ENCODE measurements at regions not wholly inside any gene's neighbourhood (a gene's known extent, or its start where the extent isn't known, plus 50 kb on each side); places are given as distances from the start of the nearest gene placed in this dataset.

DNA sequence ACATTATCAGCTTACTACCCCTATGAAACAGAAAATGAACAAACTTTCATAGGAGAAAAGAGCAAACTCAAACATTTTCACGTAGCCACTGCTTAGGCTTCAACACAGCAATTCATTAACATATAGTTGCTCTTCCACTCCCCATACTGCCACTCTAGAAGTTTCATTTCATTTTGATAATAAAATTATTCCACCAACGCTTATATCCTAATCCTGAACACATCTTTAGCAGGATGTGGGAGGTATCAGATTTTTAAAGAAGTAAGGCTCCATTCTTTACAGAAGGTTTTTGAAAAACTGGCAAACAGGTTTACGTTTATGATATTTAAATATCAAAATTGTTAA lies 77.5 kb upstream of the ANK3 start:
- DNase-seq (ENCODE audit: low spot score), result no peak

DNA sequence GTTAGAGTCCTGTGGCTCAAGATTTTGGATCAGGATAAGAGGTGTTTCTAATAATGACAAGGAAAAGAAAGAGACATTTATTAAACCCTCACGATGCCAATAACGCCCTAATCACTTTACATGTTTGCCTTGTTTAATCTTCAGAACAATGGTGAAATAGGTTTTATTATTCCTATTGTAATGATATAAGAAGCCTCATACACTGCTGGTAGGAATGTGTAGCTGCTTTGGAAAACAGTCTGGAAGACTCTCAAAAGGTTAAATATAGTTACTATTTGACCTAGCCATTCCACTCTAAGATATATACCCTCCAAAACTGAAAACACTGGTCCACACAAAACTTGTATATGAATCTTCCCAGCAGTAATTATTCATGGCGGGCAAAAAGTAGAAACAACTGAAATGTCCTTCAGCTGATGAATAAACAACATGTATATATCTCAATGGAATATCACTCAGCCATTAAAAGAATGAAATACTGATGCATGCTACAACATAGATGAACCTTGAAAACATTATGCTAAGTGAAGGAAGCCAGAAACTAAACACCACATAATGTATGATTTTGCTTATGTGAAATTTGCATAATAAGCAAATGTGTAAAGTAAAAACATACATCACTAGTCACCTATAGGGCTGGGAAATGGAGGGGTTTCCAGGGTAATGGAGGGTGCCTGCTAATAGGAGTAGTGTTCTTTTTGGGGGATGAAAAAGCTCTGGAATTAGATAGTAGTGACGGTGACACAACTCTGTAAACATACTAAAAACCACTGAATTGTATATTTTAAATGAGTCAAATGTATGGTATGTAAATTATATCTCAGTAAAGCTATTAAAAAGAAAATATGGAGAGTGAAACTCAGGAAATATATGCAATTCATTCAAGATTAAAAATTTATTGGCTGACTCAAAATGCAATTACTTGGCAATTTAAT lies 76.9 kb upstream of the ANK3 start:
- DNase-seq (ENCODE audit: low spot score), result no peak

DNA sequence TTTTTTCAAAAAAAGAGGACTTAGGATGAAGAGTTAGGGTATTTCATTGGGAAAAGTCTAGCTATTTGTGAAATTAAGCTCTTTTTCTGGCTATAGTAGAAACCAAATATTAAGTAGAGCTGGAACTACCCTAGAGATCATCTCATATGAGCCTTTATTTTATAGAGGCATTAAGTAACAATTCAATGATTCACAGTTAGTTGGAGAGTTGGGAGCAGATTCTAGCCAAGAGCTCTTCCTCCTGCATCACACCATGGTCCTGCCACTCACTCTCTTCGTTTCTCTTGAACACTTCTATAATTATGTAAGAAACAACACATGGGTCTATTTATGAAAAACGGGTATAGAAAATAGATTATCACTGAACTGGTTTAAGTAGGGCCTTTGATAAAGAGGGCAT lies 76.1 kb upstream of the ANK3 start:
- DNase-seq (ENCODE audit: low spot score), result no peak

DNA sequence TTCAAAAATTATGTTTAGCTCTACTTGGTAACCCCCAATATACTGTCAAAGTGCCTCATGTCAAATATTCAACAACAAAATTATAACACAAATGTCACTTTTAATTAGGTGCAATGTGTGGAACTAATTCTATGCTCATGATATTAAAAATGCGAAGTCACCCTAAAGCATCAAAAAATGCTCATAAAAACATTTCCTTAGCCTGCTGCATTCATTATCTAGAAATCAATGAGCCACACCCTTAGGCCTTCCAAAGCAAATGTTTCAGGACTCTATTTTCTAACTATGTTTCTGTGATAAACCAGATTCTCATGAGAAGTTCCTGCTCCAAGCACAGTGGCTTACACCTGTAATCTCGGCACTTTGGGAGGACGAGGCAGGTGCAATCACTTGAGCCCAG lies 75.0 kb upstream of the ANK3 start:
- no peak for DNase-seq (ENCODE audit: low spot score)

DNA sequence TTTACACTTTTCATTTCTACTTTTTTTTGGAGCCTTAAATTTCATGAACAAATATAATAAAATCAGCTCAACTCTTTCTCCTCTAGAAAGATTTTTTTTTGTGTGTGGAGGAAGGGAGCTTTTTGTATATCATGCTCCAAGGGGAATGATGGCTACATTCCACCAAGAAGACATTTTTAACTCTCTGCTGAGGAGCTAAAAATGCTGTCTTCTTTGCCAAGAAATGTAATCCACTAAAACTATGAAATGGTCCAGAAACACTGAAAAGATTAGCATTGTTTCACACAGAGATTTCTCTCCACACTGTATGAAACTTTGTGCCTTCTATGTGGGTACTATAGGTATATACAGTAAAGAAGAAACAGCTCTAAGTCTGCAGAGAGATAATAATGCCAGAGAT lies 74.1 kb upstream of the ANK3 start:
- no peak for DNase-seq (ENCODE audit: low spot score)

DNA sequence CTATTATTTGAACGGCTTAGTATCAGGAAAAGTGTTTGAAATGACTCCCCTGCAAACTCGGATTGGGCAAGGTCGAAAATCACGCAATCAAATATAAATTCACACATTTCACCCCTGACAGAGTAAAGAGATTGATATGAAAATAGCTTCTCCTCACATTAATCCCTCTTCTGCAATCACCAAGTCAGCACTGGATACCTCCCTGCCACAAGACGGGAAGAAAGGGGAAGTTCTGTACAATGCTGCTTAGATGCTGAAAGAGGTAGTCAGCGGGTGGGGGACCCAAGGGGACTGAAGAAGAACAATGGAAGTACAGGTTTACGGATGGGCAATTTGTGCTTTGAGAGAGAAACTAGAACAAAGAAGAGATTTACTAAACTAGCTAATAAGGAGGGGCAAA lies 72.0 kb upstream of the ANK3 start:
- DNase-seq (ENCODE audit: low spot score), result no peak

DNA sequence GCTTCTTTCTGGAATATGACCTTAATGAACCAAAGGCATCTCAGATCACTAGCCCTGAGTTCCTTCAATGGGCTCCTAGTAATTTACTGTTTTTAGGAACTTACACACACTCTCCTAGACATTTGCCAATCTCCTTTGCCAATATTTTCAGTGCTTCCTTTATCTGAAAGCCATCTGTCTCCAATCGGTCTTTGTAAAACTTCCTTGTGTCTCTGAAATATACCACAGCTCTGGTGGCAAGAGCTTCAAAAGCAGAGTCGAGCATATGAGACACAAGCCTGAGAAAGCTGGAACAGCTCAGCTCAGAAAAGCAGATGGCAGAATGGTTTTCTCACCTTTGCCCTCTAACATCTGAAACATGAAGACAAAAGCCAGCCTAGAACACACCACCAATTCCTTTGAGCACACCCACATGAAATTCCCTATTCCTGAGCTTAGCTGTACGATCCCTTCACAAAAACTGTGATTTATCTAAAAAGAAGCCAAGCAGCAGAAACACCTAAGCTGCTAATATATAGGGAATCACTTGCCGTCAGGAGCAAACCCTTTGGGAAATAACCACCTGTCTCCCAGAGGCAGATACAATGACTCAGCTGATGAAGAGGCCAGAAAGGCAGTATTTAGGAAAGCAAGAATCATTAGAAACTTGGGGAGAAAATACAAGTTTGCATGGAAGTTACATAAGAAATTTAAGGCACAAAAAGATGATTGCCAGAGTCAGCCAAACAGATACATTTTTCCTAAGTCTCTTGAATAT lies 70.2 kb upstream of the ANK3 start:
- no peak for DNase-seq (ENCODE audit: low spot score)

DNA sequence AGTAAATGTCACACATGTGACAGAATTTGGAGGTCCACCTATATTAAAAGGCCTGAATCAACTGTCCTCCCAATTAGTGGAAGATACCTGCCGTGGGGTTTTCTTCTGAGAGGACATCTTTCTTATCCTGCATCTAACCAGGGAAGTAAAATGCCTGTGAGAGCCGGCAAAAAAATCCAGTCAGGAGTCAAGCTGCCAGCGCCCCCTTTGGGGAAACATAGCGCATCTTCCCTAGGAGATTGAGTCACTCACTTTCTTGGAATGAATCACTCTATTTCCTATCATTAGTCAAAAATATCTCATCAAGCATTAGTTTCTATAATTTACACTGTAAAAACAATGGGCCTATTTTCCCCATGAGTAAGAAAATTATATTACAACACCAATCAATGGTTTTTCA lies 66.4 kb upstream of the ANK3 start:
- no peak for DNase-seq (ENCODE audit: low spot score)

DNA sequence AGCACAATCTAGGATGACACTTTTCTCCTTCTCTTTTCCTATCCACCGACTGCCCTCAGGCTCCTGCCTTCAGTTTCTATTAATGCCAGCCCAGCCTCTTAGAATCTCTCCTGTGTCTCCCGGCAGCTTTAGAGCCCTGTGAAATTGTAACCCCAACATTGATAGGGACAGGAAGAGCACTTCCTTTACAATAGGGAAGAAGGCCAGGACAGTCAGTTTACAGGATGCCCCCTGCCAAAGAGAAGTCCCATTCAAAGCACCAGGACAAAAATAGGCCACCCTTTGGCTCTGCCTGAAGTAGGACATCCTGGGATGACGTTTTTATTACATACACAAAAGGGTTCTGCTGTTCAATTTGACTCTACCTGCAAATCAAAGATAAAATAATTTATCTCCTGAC lies 64.7 kb upstream of the ANK3 start:
- DNase-seq (ENCODE audit: low spot score), result no peak

DNA sequence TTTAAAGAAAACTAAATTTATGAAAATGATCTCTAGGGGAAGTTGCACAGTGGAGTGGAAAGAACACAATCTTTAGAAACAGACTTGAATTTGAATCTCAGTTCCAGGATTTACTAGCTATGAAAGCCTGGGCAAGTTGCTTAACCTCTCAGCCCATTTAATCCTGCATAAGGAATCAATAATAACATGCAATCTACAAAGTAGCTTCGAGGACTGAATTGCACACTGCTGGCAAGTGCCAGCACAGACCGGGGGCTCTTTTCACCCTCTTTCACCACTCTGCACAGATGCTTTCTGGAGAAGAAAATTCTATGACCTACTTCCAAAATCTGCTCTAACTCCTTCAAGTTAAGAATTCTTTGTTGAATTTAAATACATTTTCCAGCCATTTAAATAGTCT lies 63.4 kb upstream of the ANK3 start:
- DNase-seq (ENCODE audit: low spot score), result no peak

DNA sequence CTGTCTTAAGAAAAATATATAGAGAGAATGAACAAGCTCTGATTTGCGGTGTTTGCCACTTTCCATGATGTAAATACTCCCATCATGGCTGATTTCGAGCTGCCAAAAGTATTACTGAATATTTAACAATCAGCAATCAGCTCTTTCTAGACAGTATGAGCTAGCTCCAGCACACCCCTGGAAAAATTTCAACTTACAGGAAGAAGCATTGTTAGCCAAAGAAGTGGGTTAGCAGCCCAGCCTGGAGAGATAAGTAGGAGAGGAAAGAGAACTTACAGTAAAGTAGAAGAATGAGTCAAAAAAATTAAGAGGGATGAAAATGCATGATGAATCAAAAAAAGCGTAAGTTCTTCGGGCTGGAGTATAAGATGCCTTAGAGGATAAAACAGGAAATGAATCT lies 60.6 kb upstream of the ANK3 start:
- no peak for DNase-seq (ENCODE audit: low spot score)

DNA sequence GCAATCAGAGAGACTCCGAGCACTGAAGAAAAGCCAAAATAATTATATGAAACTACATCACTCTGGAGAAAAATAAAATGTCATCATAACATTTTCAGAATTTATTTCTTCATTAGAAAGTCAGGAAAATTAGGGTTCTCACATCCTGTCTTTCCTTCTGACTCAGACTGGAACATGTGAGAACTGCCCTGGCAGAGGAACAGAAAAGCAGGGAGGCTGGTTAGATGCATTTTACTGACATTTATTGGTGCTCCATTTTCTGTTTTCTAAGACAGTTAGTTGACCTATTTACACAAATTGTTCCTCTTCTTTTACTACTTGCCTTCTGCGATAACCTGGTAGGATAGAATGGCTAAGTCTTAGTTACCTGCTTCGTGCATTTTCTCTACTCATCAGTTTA lies 58.6 kb upstream of the ANK3 start:
- no peak for DNase-seq (ENCODE audit: low spot score)

DNA sequence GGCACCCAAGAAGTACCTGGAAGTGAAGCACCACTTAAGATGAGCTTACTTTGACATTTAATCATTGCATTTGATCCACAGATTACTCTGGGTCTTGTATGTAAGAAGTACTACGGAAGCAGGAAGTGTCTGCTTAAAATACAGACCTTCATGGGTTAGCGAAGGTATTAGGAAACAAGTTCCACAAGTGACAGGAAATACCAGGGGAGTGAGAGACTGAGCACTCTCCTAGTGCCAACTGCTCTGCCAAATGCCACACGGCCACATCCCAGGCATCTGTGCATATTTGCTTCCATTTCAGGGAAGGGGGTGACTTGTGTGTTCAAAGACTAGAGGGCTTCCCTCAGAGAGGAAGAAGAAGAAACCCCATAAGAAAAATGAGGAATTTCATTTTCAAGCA lies 57.2 kb upstream of the ANK3 start:
- peak; percentile 41 for DNase-seq (ENCODE audit: low spot score)

DNA sequence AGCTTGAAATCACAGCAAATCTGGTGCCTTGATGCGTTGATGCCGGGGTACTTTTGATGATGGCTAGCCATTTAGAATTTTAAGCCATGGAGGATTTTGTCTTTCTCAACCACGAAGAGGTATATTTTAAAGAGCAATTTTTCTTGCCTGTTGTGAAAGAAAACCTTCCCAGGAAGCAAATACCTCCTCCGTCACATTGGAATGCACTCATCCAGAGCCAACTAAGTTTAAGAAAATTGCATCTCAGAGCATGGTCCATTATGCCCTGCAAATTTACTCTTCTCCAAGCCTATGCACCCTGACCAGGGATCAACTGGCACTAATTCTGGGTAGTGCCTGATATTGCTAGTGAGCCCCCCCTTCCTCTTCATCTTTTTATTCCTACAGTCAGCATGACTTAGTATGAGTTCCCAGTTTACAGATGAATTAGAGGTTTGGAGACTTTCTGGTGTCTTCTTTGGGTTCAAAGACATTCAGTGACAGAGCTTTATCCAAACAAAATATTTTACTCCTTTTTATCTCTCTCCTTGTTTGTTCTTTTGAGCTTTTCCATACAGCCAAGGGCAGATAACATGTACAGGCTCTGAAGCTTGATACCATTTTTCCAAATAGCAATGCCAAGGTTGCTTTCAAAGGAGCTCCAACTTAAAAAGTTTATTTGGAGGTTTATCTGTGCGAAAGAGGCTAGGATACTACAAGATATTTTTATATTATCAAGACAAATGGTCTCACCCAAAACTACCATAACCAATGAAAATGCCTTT lies 56.6 kb upstream of the ANK3 start:
- DNase-seq (ENCODE audit: low spot score), result no peak

DNA sequence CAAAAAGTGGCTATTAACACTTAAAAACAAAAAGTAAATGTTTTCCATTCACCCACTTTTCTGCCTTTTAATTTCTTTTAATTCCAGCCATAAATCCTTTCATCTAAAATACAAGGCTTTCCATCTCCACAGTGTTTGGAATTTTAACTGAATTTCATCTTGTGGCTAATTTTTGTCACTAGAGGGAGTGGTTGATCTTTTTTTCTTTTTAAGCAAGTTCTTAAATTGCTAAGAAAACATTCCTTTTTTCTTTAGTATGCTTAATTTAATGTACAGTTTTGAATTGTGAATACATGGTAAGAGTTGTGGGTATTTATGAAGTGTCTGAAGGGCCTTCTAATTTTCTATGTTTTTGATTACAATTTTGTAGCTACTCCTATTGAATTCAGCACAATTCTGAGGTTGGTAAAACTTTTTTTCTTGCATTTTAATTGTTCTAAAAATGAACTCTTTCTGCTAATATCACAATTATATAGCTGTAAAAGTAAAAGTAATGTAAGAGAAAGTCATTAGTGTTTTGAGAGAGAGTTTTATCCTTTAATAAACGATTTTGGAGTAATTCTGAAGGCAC lies 54.9 kb upstream of the ANK3 start:
- peak; percentile 50 for DNase-seq (ENCODE audit: low spot score)

DNA sequence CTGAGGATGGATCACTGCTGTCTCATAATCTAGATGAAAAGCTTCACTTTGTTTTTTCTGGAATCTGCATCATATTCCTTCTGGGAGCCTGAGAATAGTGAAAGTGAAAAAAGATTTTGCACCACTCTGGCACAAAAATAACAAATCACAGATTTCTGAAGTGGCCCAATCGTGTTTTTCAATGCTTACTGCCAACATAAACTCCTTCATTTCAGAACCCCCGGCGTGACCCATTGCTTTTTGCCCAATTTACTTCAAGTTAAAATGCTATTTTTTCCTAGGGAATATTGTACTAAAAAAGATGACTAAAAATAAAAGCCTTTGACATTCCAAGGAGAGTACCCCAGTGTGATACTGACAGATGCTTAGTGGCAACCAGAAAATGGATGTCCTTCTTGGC lies 53.7 kb upstream of the ANK3 start:
- no peak for DNase-seq (ENCODE audit: low spot score)

DNA sequence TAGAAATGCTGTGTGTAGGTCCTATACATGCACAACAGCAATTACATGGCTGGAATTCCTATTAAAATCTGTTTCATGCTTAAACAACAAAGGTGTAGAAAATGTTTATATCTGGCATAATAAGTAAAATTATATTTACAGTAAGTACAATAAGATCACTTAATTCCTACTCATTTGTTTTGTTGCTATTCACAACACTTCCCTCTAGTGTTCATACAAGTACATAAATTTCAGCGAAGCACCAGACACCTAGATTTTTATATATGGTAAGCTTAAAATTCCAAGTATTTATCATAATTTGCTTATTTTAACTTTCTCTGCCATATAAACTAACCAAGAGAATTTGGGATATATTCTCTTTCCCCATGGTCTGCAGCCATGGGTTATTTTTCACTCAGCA lies 51.8 kb upstream of the ANK3 start:
- DNase-seq (ENCODE audit: low spot score), result peak; percentile 13

DNA sequence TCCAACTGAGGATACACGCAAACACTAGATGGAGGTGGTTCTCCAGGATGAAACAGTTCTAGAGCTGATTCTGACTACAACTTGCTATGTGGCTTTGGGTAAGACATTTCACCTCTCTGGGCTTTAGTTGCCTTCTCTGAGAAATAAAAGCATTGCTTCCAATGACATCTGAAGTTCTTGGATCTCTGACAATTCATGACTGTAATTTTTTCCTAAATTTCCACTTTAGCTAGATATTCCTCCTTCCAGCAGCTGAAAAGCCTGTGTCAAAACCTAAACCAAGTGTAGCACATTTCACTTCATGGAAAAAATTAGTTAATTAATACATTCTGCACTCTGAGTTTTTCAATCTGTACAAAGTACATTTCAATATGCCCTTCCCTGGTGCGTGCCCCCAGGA lies 50.0 kb upstream of the ANK3 start:
- no peak for DNase-seq (ENCODE audit: low spot score)
